HG03520 (cell line): ENCODE measurements at regions not wholly inside any gene's neighbourhood (a gene's known extent, or its start where the extent isn't known, plus 50 kb on each side); places are given as distances from the start of the nearest gene placed in this dataset.
"Not testable (repeated sequence)": the region's sequence is repeated elsewhere in the genome, so short reads cannot be mapped to it uniquely, and the experiment has no call there.

Experiments used
- ATAC-seq: cut with Tn5 transposase; IDR thresholded peaks from one replicate; pipeline ENCODE4 v1.9.1; 2021; ENCODE audit warnings: mild to moderate bottlenecking, moderate library complexity; ENCODE audit not compliant: unreplicated experiment

GRCh38 chr10:85098835-85099521, 770.6 kb downstream of the CCSER2 start:
- ATAC-seq = no peak

GRCh38 chr10:85100495-85100894, 772.1 kb downstream of the CCSER2 start:
- no peak for ATAC-seq

GRCh38 chr10:85105614-85106255, 777.3 kb downstream of the CCSER2 start:
- ATAC-seq = no peak

GRCh38 chr10:85111271-85111670, 782.9 kb downstream of the CCSER2 start:
- no peak for ATAC-seq

GRCh38 chr10:85124603-85125051, 796.2 kb downstream of the CCSER2 start:
- no peak for ATAC-seq

- ATAC-seq = no peak
Measured at GRCh38 chr10:85137253-85137652, 808.9 kb downstream of the CCSER2 start.

- no peak for ATAC-seq
Measured at GRCh38 chr10:85138046-85138445, 809.7 kb downstream of the CCSER2 start.

- no peak for ATAC-seq
Measured at GRCh38 chr10:85139124-85139523, 810.7 kb downstream of the CCSER2 start.

GRCh38 chr10:85141520-85141919, 813.1 kb downstream of the CCSER2 start:
- not testable (repeated sequence) for ATAC-seq

- no peak for ATAC-seq
Measured at GRCh38 chr10:85145966-85146365, 817.6 kb downstream of the CCSER2 start.

- no peak for ATAC-seq
Measured at GRCh38 chr10:85147346-85148250, 819.2 kb downstream of the CCSER2 start.

- ATAC-seq = no peak
Measured at GRCh38 chr10:85148693-85149640, 820.6 kb downstream of the CCSER2 start.

- no peak for ATAC-seq
Measured at GRCh38 chr10:85149766-85150165, 821.4 kb downstream of the CCSER2 start.

- no peak for ATAC-seq
Measured at GRCh38 chr10:85151506-85151905, 823.1 kb downstream of the CCSER2 start.

- ATAC-seq = no peak
Measured at GRCh38 chr10:85152496-85152895, 824.1 kb downstream of the CCSER2 start.

GRCh38 chr10:85152911-85153310, 824.5 kb downstream of the CCSER2 start:
- no peak for ATAC-seq

GRCh38 chr10:85157206-85157605, 828.8 kb downstream of the CCSER2 start:
- no peak for ATAC-seq

GRCh38 chr10:85168243-85168642, 839.9 kb downstream of the CCSER2 start:
- no peak for ATAC-seq

- ATAC-seq = no peak
Measured at GRCh38 chr10:85170026-85170425, 841.6 kb downstream of the CCSER2 start.

- no peak for ATAC-seq
Measured at GRCh38 chr10:85175635-85176034, 847.2 kb downstream of the CCSER2 start.
